Testis (tissue), 2 donors: ENCODE measurements at regions not wholly inside any gene's neighbourhood (a gene's known extent, or its start where the extent isn't known, plus 50 kb on each side); places are given as distances from the start of the nearest gene placed in this dataset.

Experiments used
- CTCF ChIP-seq, 3 experiments: fragments of 450-650 bp in 2 of 3; fragments of 200-600 bp in 1 of 3; sonication (generic) in 1 of 3; IDR thresholded peaks; one replicate each; pipeline ENCODE4 v1.5.1; 2016 to 2019; ENCODE audit warnings: antibody characterized with exemption in 3 of 3, mild to moderate bottlenecking in 2 of 3, moderate library complexity in 1 of 3
- POLR2A ChIP-seq: fragments of 450-650 bp; IDR thresholded peaks from one replicate; pipeline ENCODE4 v1.6.1; 2017; ENCODE audit warnings: antibody characterized with exemption, mild to moderate bottlenecking, moderate library complexity

GRCh38 chr12:115385141-115385540 is 701.2 kb upstream of the TBX3 start:
- TF ChIP-seq POLR2A (no peak), CTCF (IDR thresholded peaks at IDR 0.05) (no peak)
